ENCODE measurements at regions not wholly inside any gene's neighbourhood (a gene's known extent, or its start where the extent isn't known, plus 50 kb on each side); places are given as distances from the start of the nearest gene placed in this dataset.
"Not testable (repeated sequence)": the region's sequence is repeated elsewhere in the genome, so short reads cannot be mapped to it uniquely, and the experiment has no call there.

DNA sequence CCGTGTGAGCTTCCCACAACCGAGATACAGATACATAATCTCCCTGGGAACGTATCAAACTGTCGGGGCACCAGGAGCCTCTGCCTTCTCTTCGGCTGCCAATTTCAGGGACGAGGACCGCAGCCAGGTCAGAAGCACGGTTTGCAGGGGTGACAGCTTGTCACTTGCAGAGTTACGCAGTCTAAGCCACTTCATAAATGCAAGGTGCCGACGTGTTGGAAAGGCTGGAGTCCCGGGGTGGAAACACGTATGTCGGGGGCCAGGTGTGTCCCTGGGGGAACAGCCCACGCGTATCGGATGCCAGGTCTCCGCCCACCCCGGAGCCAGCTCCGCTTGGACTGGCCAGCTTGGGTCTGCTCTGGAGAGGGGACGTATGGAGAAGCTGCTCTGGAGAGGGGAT lies 76.3 kb upstream of the SHOX start:
- no peak for DNase-seq (ENCODE audit: low read depth)

DNA sequence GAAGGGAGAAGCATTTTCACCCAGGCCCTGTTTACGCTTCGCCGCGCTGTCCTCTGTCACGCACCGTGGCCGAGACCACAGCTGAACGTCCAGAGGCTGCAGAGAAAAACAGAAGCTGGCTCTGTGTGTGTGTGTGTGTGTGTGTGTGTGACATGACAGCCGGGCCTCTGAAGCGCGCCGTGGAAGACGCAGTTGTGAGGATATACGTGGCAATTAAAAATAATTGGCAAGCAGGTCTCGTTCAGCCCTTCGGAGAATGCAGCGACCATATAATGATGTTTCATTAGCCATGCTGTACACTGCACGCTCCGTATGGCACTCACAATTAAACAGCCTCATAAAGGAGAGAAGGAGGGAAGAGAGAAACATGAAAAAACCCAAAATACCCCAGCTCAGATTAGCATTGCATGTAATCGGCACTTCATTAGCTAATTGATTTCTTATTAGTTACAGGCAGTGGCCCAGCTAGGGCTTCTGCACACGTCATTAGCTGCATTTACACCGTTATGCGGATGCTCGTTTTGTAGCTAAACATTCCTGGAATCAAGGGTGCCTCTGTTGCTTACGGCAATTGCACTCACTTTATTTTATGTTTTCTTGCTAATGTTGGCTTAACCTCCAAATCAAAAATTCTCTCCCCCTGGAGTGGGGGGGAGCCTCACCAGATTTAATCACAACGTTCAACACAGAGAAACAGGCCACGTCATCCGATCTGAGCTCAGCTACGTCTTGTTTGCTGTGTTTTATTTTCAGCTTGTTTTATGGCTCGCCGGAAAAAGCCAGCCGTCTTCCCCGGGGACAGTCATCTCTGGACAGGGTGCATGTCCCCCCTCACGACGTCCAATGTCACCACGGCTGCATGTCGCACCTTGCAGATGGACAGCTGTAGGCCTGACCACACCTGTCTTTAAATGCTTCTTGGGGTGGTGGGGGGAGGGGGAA lies 74.6 kb upstream of the SHOX start:
- no peak for DNase-seq (ENCODE audit: low read depth)

DNA sequence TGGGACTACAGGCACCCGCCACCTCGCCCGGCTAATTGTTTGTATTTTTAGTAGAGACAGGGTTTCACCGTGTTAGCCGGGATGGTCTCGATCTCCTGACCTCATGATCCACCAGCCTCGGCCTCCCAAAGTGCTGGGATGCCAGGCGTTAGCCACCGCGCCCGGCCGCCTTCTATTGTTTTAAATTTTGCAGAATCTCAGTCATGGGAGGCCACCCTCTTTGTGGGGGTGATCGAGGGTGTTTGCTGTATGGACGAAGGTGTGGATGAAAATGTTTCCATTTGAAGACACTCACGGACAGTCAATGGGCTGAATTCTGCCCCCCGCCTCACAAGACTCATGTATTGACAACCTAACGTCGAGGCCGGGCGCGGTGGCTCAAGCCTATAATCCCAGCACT lies 73.0 kb upstream of the SHOX start:
- not testable (repeated sequence) for DNase-seq (ENCODE audit: low read depth)

DNA sequence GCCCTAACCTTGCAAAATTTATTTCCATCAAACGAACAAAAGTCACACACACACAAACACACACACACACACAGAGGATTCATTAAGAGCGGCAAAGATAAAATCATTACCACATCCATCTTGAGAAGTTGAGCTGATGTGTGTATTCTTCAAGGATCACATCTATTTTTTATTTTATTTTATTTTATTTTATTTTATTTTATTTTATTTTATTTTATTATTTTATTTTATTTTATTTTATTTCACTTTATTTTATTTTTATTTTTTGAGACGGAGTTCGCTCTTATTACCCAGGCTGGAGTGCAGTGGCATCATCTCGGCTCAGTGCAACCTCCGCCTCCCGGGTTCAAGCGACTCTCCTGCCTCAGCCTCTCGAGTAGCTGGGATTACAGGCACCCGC lies 71.3 kb upstream of the SHOX start:
- not testable (repeated sequence) for DNase-seq (ENCODE audit: low read depth)

DNA sequence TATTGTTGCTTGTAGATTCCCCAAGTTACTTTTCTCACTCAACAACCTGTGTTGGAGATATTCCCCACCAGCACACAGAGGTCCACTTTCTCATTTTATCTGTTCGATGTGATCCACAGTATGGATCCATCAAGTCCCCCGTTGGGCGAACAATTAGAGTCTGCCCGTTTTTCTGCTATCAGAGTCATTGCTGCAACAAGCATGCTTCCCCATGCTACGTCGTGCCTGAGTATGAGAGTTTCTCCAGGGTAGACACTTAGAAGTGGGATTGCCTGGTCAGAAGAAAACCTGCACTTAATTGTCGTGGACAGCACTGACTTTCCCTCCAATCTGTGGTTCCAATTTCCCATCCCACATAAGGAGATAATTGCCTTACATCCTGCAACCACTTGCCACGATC lies 62.7 kb upstream of the SHOX start:
- DNase-seq (ENCODE audit: low read depth), result no peak

DNA sequence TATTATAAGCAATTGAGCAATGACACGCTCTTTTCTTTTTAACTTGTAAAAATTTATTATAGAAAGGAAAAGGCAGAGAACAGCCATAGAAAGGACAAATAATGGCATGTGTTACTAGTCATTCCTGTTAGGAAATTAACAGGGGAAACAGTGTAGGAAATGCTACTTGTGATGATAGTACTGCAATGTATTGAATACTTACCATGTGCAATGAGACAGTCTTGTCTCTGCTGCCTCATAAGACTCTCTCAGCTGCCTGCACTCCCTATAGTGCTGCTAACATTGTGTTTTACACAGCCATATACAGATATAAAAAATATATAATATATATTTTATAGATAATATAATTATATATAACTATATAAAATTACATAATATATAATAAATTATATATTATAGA lies 62.3 kb upstream of the SHOX start:
- no peak for DNase-seq (ENCODE audit: low read depth)

DNA sequence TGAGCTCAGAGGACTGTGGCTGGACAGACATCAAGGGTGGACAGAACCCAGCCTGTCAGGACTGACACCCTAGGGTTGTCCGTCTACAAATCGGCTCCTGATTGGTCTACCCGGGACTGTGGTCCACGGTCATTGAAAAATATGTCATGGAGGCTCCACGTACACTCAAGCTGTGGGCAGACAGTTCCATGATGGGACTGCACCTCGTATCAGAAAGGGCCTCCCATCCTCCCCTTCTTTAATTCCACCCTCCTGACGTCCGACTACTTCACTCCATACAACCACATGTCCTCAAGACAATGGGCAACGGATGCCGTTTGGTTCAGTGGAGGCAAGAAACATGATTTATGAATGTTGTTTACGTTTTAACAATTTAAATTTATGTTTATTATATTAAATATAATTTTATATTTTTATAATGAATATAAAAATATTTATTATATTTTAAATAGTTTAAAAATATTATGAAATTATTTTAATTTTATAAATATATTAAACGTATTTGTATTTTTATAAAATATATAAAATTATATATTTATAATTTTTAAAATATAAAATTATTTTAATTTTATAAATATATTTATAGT lies 58.0 kb upstream of the SHOX start:
- DNase-seq (ENCODE audit: low read depth), result no peak

DNA sequence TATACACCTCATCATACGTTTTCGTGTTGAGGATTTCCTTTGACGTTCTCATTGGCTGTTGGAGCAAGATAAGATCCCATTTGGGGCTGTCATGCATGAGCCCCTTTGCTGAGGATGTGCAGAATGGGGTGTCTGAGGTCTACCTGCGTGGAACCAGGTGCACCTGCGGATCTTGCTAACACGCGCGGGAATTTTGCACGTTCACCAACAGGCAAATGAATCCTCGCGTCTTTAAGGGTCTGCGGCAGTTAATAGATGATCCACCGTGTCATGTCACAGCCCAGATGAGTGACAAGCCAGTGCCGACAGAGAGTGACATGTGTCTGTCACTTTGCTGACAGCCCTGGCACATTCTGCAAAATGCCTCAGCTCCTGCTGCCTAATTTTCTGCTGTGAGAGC lies 56.3 kb upstream of the SHOX start:
- DNase-seq (ENCODE audit: low read depth), result no peak

DNA sequence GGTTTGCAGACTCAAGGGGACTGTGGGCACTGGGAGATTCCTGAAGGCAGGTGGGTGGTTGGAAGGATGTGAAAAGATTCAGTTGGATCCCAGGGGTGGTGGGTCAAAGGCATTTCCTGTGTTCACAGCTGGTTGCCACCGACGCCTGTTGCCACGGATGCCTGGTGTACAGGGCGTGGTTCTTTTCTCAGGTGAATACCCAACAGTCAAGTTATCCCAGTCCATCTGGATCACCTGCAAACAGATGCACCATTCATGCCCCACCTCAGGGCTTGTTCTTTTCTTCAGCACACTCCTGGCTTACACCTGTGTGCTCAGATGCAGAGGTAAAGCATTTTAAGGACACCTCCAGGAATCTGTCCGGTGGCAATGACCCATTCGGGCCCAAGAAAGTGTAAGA lies 55.8 kb upstream of the SHOX start:
- DNase-seq (ENCODE audit: low read depth), result no peak

DNA sequence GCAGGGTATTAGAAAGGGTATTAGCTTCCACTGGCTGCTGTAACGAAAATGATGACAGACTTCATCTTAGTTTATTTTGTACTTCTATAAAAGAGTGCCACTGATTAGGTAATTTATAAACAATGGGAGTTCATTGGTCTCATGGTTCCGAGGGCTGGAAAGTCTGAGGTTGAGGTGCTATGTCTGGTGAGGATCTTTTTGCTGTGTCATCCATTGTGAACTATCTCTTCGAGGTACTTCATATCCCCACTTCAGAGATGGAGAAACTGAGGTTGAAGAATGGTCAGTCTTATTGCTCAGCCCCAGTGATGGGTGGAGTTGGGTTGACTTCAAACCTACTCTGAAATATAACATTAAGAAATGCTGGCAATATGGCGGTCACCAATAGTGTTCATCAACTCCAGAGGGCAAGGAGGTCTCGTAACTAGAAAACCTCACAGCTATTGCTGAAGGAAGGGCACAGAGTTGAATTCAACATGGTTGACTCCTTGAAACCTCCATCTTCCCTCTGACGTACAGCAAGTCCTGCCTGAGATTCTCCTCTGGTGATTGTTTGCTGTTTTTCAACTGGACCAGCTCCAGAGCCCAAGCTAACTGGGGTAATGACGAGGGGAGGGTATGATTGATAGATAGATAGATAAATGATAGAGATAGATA lies 53.6 kb upstream of the SHOX start:
- no peak for DNase-seq (ENCODE audit: low read depth)

DNA sequence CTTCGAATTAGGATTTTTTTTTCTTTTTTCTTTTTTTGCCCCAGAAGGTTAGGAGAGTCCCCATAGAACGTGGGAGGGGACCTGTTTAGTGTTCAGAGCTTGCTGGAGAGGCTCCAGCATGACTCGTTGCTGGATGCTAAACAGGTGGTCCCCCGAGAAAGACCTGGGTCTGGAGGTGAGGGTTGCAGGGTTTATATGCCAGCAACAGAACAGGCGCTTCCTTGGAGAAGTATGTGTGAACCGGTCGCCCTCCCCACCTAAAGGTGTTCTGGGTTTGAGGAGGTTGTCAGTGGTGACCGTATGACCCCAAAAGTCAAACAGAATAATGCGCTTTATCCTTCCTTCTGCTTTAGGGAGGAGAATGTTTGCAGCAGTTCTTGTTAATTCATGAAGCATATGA lies 52.1 kb upstream of the SHOX start:
- no peak for DNase-seq (ENCODE audit: low read depth)

DNA sequence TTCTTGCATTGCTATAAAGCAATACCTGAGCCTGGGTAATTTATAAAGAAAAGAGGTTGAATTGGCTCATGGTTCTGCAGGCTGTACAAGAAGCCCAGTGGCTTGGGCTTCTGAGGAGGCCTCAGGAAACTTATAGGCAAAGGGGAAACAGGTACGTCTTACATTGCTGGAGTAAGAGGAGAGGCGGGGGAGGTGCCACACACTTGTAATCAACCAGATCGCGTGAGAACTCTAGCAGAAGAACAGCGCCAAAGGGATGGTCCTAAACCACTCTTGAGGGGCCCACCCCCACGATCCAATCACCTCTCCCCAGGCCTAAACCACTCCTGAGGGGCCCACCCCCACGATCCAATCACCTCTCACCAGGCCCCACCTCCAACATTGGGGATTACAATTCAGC lies 50.6 kb upstream of the SHOX start:
- no peak for DNase-seq (ENCODE audit: low read depth)
